ENCODE measurements at regions not wholly inside any gene's neighbourhood (a gene's known extent, or its start where the extent isn't known, plus 50 kb on each side); places are given as distances from the start of the nearest gene placed in this dataset.

GRCh38 chrX:75997692-75998091, 175.2 kb upstream of the PBDC1 start:
- no peaks in the 10 kb centered on the region for H3K4me1 ChIP-seq
- no peak for DNase-seq
- no peaks in the 10 kb centered on the region for H3K9me3 ChIP-seq
- no peaks in the 10 kb centered on the region for H3K36me3 ChIP-seq
- TF ChIP-seq CTCF (IDR thresholded peaks at IDR 0.05; ENCODE audit: low read depth, low read length), result no peak
- no peak overlapping the region for H3K4me3 ChIP-seq (ENCODE audit: low read depth, low read length)
- no peaks in the 10 kb centered on the region for H3K27me3 ChIP-seq

DNA sequence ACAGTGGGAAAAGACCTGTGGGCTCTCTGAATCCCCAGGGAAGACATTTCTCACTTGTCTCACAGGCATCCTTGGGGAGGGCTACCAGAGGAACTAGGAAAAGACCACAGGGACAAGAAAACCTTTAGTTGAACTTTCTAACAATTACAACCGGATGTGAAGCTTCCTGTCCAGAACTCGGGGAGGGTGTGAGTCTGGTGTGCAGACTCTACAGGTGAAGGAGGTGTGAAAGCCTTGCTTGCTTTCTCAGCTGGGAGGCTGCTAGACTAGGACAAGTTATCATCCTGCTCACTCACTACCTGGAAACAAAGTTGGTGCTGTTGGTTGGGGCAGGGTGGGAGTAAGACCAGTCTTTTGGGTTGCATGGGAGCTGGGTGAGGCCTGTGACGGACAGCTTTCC, 158.5 kb upstream of the PBDC1 start:
- no peaks in the 10 kb centered on the region for H3K27me3 ChIP-seq
- no peak for TF ChIP-seq CTCF (IDR thresholded peaks at IDR 0.05; ENCODE audit: low read depth, low read length)
- no peak for DNase-seq
- H3K4me3 ChIP-seq (ENCODE audit: low read depth, low read length), result no peak overlapping the region
- H3K36me3 ChIP-seq, result no peaks in the 10 kb centered on the region
- no peaks in the 10 kb centered on the region for H3K9me3 ChIP-seq
- no peaks in the 10 kb centered on the region for H3K4me1 ChIP-seq

- Histone ChIP-seq H3K4me1 (no peaks in the 10 kb centered on the region), H3K36me3 (no peaks in the 10 kb centered on the region), H3K9me3 (no peaks in the 10 kb centered on the region), H3K27me3 (no peaks in the 10 kb centered on the region), H3K4me3 (ENCODE audit: low read depth, low read length) (no peak overlapping the region)
- DNase-seq, result no peak
- TF ChIP-seq CTCF (IDR thresholded peaks at IDR 0.05; ENCODE audit: low read depth, low read length), result no peak
These were observed 146.6 kb upstream of the PBDC1 start for GRCh38 chrX:76026292-76026691.

- H3K9me3 ChIP-seq, result no peaks in the 10 kb centered on the region
- no peak for DNase-seq
- no peaks in the 10 kb centered on the region for H3K36me3 ChIP-seq
- H3K4me3 ChIP-seq (ENCODE audit: low read depth, low read length), result no peak overlapping the region
- H3K4me1 ChIP-seq, result no peaks in the 10 kb centered on the region
- no peaks in the 10 kb centered on the region for H3K27me3 ChIP-seq
- TF ChIP-seq CTCF (IDR thresholded peaks at IDR 0.05; ENCODE audit: low read depth, low read length), result no peak
These were observed 146.1 kb upstream of the PBDC1 start for GRCh38 chrX:76026751-76027150.

GRCh38 chrX:76029385-76029784, 143.5 kb upstream of the PBDC1 start:
- peak overlapping the region; percentile 33 for H3K4me3 ChIP-seq (ENCODE audit: low read depth, low read length)
- TF ChIP-seq CTCF (IDR thresholded peaks at IDR 0.05; ENCODE audit: low read depth, low read length), result no peak
- H3K36me3 ChIP-seq, result no peaks in the 10 kb centered on the region
- H3K27me3 ChIP-seq, result no peaks in the 10 kb centered on the region
- peak; percentile 58 for DNase-seq
- no peaks in the 10 kb centered on the region for H3K9me3 ChIP-seq
- no peaks in the 10 kb centered on the region for H3K4me1 ChIP-seq

DNA sequence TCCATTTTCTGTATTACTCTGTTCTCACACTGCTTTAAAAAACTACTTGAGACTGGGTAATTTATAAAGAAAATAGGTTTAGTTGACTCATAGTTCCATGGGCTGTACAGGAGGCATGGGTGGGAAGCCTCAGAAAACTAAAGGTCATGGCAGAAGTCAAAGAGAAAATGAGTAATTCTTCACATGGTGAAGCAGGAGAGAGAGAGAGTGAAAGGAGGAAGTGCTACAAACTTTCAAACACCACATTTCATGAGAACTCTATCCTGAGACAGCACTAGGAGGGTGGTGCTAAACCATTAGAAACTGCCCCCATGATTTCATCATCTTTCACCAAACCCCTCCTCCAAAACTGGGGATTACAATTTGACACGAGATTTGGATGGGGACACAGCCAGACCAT, 108.0 kb upstream of the PBDC1 start:
- H3K27me3 ChIP-seq, result no peaks in the 10 kb centered on the region
- no peak overlapping the region for H3K4me3 ChIP-seq (ENCODE audit: low read depth, low read length)
- no peaks in the 10 kb centered on the region for H3K9me3 ChIP-seq
- H3K4me1 ChIP-seq, result no peaks in the 10 kb centered on the region
- DNase-seq, result no peak
- H3K36me3 ChIP-seq, result no peaks in the 10 kb centered on the region
- TF ChIP-seq CTCF (IDR thresholded peaks at IDR 0.05; ENCODE audit: low read depth, low read length), result no peak
